ENCODE measurements at regions not wholly inside any gene's neighbourhood (a gene's known extent, or its start where the extent isn't known, plus 50 kb on each side); places are given as distances from the start of the nearest gene placed in this dataset.

GRCh38 chr4:157803845-157804521, 368.8 kb downstream of the GASK1B start:
- TF ChIP-seq POLR2AphosphoS5 (IDR thresholded peaks at IDR 0.05; ENCODE audit: low read depth, low read length) (no peak), POLR2A (IDR thresholded peaks at IDR 0.05; ENCODE audit: low read depth, low read length) (no peak), TAF1 (IDR thresholded peaks at IDR 0.05; ENCODE audit: low read depth, low read length) (no peak), SPI1 (IDR thresholded peaks at IDR 0.05; ENCODE audit: low read depth, low read length) (no peak), POU2F2 (IDR thresholded peaks at IDR 0.05; ENCODE audit: low read depth, low read length) (no peak)
